CD14-positive monocyte (primary cell): ENCODE measurements at regions not wholly inside any gene's neighbourhood (a gene's known extent, or its start where the extent isn't known, plus 50 kb on each side); places are given as distances from the start of the nearest gene placed in this dataset.

ENCODE experiments used
- DNase-seq, 3 donors: peaks; one replicate each; pipeline ENCODE4 v3.0.0-alpha.2; 2011 to 2022
- H2AFZ ChIP-seq: 2 replicates; pipeline ENCODE4 v1.6.0; 2012; ENCODE audit warnings: mild to moderate bottlenecking, low read depth, low read length, inconsistent platforms; ENCODE audit not compliant: insufficient read depth, poor library complexity, severe bottlenecking
- H3K27ac ChIP-seq, 2 donors: 1 replicate in 1 of 2; 2 replicates in 1 of 2; pipeline ENCODE4 v1.5.1; 2012 to 2013; ENCODE audit warnings: low read length in 2 of 2, control low read depth in 1 of 2, inconsistent platforms in 1 of 2, low read depth in 1 of 2, mild to moderate bottlenecking in 1 of 2
- H3K27me3 ChIP-seq, 2 donors: one replicate each; pipeline versions ENCODE4 v1.6.0 to v1.6.1; 2011 to 2013; ENCODE audit warnings: low read length in 2 of 2; ENCODE audit not compliant: control insufficient read depth in 2 of 2, insufficient read depth in 2 of 2
- H3K36me3 ChIP-seq, 2 donors: replicated peaks in 1 of 2; 1 replicate in 1 of 2; 2 replicates in 1 of 2; pipeline versions ENCODE4 v1.5.1 to v1.6.1; 2012 to 2013; ENCODE audit warnings: low read length in 2 of 2, control low read depth in 1 of 2, inconsistent platforms in 1 of 2, mild to moderate bottlenecking in 1 of 2; ENCODE audit not compliant: insufficient read depth in 2 of 2, control insufficient read depth in 1 of 2
- H3K4me1 ChIP-seq, 2 donors: 1 replicate in 1 of 2; 2 replicates in 1 of 2; pipeline versions ENCODE4 v1.5.1 to v1.6.1; 2012 to 2013; ENCODE audit warnings: low read length in 2 of 2, control low read depth in 1 of 2, inconsistent platforms in 1 of 2, mild to moderate bottlenecking in 1 of 2, moderate library complexity in 1 of 2; ENCODE audit not compliant: insufficient read depth in 2 of 2, control insufficient read depth in 1 of 2
- H3K4me2 ChIP-seq: replicated peaks from 2 replicates; pipeline ENCODE3; 2012; ENCODE audit warnings: low read length, moderate library complexity, mild to moderate bottlenecking; ENCODE audit not compliant: poor library complexity, severe bottlenecking; ENCODE audit errors: extremely low read depth
- H3K4me3 ChIP-seq, 3 experiments: fragments of 200-600 bp in 1 of 3; sonication (generic) in 1 of 3; replicated peaks in 1 of 3; 1 replicate in 2 of 3; 2 replicates in 1 of 3; pipeline ENCODE4 v1.5.1; 2011 to 2013; ENCODE audit warnings: low read length in 3 of 3, mild to moderate bottlenecking in 3 of 3, control low read depth in 2 of 3, low read depth in 2 of 3, inconsistent platforms in 1 of 3, moderate library complexity in 1 of 3
- H3K79me2 ChIP-seq: 2 replicates; pipeline ENCODE4 v1.6.0; 2012; ENCODE audit warnings: mild to moderate bottlenecking, control low read depth, inconsistent platforms, low read length, moderate library complexity; ENCODE audit not compliant: insufficient read depth
- H3K9ac ChIP-seq: 2 replicates; pipeline ENCODE4 v1.6.0; 2017; ENCODE audit warnings: low read length, mild to moderate bottlenecking; ENCODE audit not compliant: insufficient read depth, poor library complexity, severe bottlenecking
- H3K9me3 ChIP-seq, 2 donors: replicated peaks in 1 of 2; 1 replicate in 1 of 2; 2 replicates in 1 of 2; pipeline versions ENCODE4 v1.5.1 to v1.6.1; 2012 to 2013; ENCODE audit warnings: low read length in 2 of 2, control low read depth in 1 of 2; ENCODE audit not compliant: control insufficient read depth in 1 of 2, insufficient read depth in 1 of 2
- H4K20me1 ChIP-seq: 2 replicates; pipeline ENCODE4 v1.6.0; 2012; ENCODE audit warnings: mild to moderate bottlenecking, low read length, control low read depth, moderate library complexity; ENCODE audit not compliant: insufficient read depth
- H3K27ac Mint-ChIP-seq, 7 donors: one replicate each; pipeline ENCODE4 v1.8.0; 2020; ENCODE audit warnings: mild to moderate bottlenecking in 7 of 7, mixed read lengths in 7 of 7, moderate library complexity in 6 of 7, inconsistent platforms in 2 of 7
- H3K27me3 Mint-ChIP-seq, 3 donors: one replicate each; pipeline ENCODE4 v1.8.0; 2021 to 2022; ENCODE audit warnings: low read depth in 3 of 3, mild to moderate bottlenecking in 3 of 3, mixed read lengths in 3 of 3, moderate library complexity in 3 of 3, inconsistent platforms in 1 of 3
- H3K36me3 Mint-ChIP-seq, 2 donors: one replicate each; pipeline ENCODE4 v1.8.0; 2020; ENCODE audit warnings: mixed read lengths in 2 of 2, inconsistent platforms in 1 of 2, mild to moderate bottlenecking in 1 of 2
- H3K4me1 Mint-ChIP-seq: one replicate; pipeline ENCODE4 v1.8.0; 2020; ENCODE audit warnings: mild to moderate bottlenecking, mixed read lengths
- H3K4me3 Mint-ChIP-seq, 2 donors: one replicate each; pipeline ENCODE4 v1.8.0; 2020; ENCODE audit warnings: mild to moderate bottlenecking in 2 of 2, mixed read lengths in 2 of 2, moderate library complexity in 1 of 2
- H3K9me3 Mint-ChIP-seq, 7 donors: one replicate each; pipeline ENCODE4 v1.8.0; 2020 to 2022; ENCODE audit warnings: mixed read lengths in 7 of 7, mild to moderate bottlenecking in 6 of 7, moderate library complexity in 6 of 7, inconsistent platforms in 2 of 7
- CTCF ChIP-seq: fragments of 200-600 bp; IDR thresholded peaks from one replicate; pipeline ENCODE4 v1.8.0; 2022; ENCODE audit warnings: antibody characterized with exemption, mild to moderate bottlenecking
- WGBS: methylation state at CpG from one replicate; pipeline ENCODE4 v1.1.5; 2013; ENCODE audit warnings: missing lambda C conversion rate; ENCODE audit not compliant: insufficient coverage; 5-methylcytosine and 5-hydroxymethylcytosine counted together
- intact Hi-C, 2 donors: fragments of 100-400 bp; cut with micrococcal nuclease; formaldehyde crosslinking; loops; one replicate each; pipeline versions ENCODE4 v1.15.0 to v1.15.1; 2023

- Histone ChIP-seq H3K27ac (no peak overlapping the region), H3K4me2 (no peak overlapping the region), H3K9ac (no peak overlapping the region), H3K27me3 (no peaks in the 10 kb centered on the region), H3K4me3 (no peak overlapping the region), H3K4me1 (no peaks in the 10 kb centered on the region), H3K79me2 (no peaks in the 10 kb centered on the region), H3K36me3 (no peaks in the 10 kb centered on the region), H4K20me1 (no peaks in the 10 kb centered on the region), H2AFZ (no peak overlapping the region), H3K9me3 (peaks cover 9 to 18% of the 10 kb centered on the region in 2 donors)
- intact Hi-C loops = no loop called here
- Mint-ChIP-seq H3K27me3 (peaks cover 0 to 2% (median 0%) of the 10 kb centered on the region in 3 donors), H3K36me3 (no peaks in the 10 kb centered on the region), H3K4me1 (no peaks in the 10 kb centered on the region), H3K4me3 (no peak overlapping the region), H3K27ac (no peak overlapping the region), H3K9me3 (peaks cover 9 to 27% (median 20%) of the 10 kb centered on the region in 7 donors)
- DNase-seq = no peak
- TF ChIP-seq CTCF = no peak
- 83% methylated on average over 1 of the region's 2 CpGs for WGBS
These were observed 177.3 kb upstream of the SGCG start for GRCh38 chr13:23003446-23003845.

GRCh38 chr13:23007426-23007825 is 173.4 kb upstream of the SGCG start:
- no peak overlapping the region for H3K27ac Mint-ChIP-seq

More at GRCh38 chr13:23007426-23007825, 173.4 kb upstream of the SGCG start:
- TF ChIP-seq CTCF = no peak
- H3K36me3 ChIP-seq = no peaks in the 10 kb centered on the region
- no peak overlapping the region for H3K9ac ChIP-seq
- no peak overlapping the region for H3K4me3 ChIP-seq
- 60% methylated on average over 1 of the region's 7 CpGs for WGBS
- no peaks in the 10 kb centered on the region for H3K36me3 Mint-ChIP-seq
- H3K4me3 Mint-ChIP-seq = no peak overlapping the region
- no peak overlapping the region for H3K4me2 ChIP-seq
- no peaks in the 10 kb centered on the region for H3K27me3 ChIP-seq
- intact Hi-C loops = no loop called here
- H3K4me1 Mint-ChIP-seq = no peaks in the 10 kb centered on the region
- H3K9me3 ChIP-seq = peaks cover 0 to 5% of the 10 kb centered on the region in 2 donors
- H3K27ac ChIP-seq = no peak overlapping the region
- no peaks in the 10 kb centered on the region for H4K20me1 ChIP-seq
- H3K4me1 ChIP-seq = no peaks in the 10 kb centered on the region
- H3K79me2 ChIP-seq = no peaks in the 10 kb centered on the region
- DNase-seq = no peak
- H2AFZ ChIP-seq = no peak overlapping the region
- peaks cover 4 to 13% (median 7%) of the 10 kb centered on the region in 7 donors for H3K9me3 Mint-ChIP-seq
- no peaks in the 10 kb centered on the region for H3K27me3 Mint-ChIP-seq
